ENCODE measurements at regions not wholly inside any gene's neighbourhood (a gene's known extent, or its start where the extent isn't known, plus 50 kb on each side); places are given as distances from the start of the nearest gene placed in this dataset.

GRCh38 chr2:198641161-198641560 lies 816.6 kb downstream of the SATB2 start:
- WGBS, 2 experiments (ENCODE audit: low coverage in 1 of 2, low lambda C conversion rate in 2 of 2, missing lambda C conversion rate in 2 of 2) = 40 to 43% methylated on average over 3 of the region's 3 CpGs
- peak; percentile 21 for DNase-seq
- H3K27ac ChIP-seq = no peak overlapping the region
- no peaks in the 10 kb centered on the region for H3K79me2 ChIP-seq (ENCODE audit: insufficient read depth)
- no peak for TF ChIP-seq EZH2phosphoT487 (IDR thresholded peaks at IDR 0.05; ENCODE audit: insufficient read depth, low read depth)
- no peak for TF ChIP-seq EZH2 (IDR thresholded peaks at IDR 0.05; ENCODE audit: insufficient read depth, poor library complexity, severe bottlenecking)
- H3K4me1 ChIP-seq (ENCODE audit: insufficient read depth) = 0 out of 2 replicates have a peak, but pooled peaks cover 12% of the 10 kb centered on the region
- no peak overlapping the region for H3K4me3 ChIP-seq
- no peak overlapping the region for H3K4me2 ChIP-seq (ENCODE audit: unreplicated experiment)
- H3K9ac ChIP-seq = no peak overlapping the region
- no peaks in the 10 kb centered on the region for H3K27me3 ChIP-seq (replicated peaks; ENCODE audit: insufficient read depth)
- H2AFZ ChIP-seq = peak overlapping the region; percentile 27; the same call in 1 of the 2 replicates
- 0 out of 2 replicates have a peak, but pooled peaks cover 4% of the 10 kb centered on the region for H3K9me2 ChIP-seq (ENCODE audit: insufficient read depth)
- H3K9me3 ChIP-seq (ENCODE audit: low read depth) = no peaks in the 10 kb centered on the region
- peaks cover 11% of the 10 kb centered on the region; the same call in 1 of the 2 replicates for H3F3A ChIP-seq (ENCODE audit: insufficient read depth)
- H4K20me1 ChIP-seq (ENCODE audit: insufficient read depth) = no peaks in the 10 kb centered on the region
- in situ Hi-C loops (cut with MboI) = no loop called here
- no peaks in the 10 kb centered on the region for H3K36me3 ChIP-seq (ENCODE audit: low read depth)

GRCh38 chr2:198640463-198640862 lies 817.3 kb downstream of the SATB2 start:
- H3K79me2 ChIP-seq (ENCODE audit: insufficient read depth) = no peaks in the 10 kb centered on the region
- H3K4me3 ChIP-seq = no peak overlapping the region
- H3K27ac ChIP-seq = no peak overlapping the region
- in situ Hi-C loops (cut with MboI) = no loop called here
- no peak for TF ChIP-seq EZH2 (IDR thresholded peaks at IDR 0.05; ENCODE audit: insufficient read depth, poor library complexity, severe bottlenecking)
- no peak for TF ChIP-seq EZH2phosphoT487 (IDR thresholded peaks at IDR 0.05; ENCODE audit: insufficient read depth, low read depth)
- no peaks in the 10 kb centered on the region for H4K20me1 ChIP-seq (ENCODE audit: insufficient read depth)
- WGBS, 2 experiments (ENCODE audit: low coverage in 1 of 2, low lambda C conversion rate in 2 of 2, missing lambda C conversion rate in 2 of 2) = 55 to 63% methylated on average over 2 of the region's 2 CpGs
- H3K9me3 ChIP-seq (ENCODE audit: low read depth) = no peaks in the 10 kb centered on the region
- no peak overlapping the region for H3K9ac ChIP-seq
- no peak for DNase-seq
- no peak overlapping the region for H3K4me2 ChIP-seq (ENCODE audit: unreplicated experiment)
- H3K9me2 ChIP-seq (ENCODE audit: insufficient read depth) = 0 out of 2 replicates have a peak, but pooled peaks cover 4% of the 10 kb centered on the region
- no peaks in the 10 kb centered on the region for H3K36me3 ChIP-seq (ENCODE audit: low read depth)
- H3K4me1 ChIP-seq (ENCODE audit: insufficient read depth) = 0 out of 2 replicates have a peak, but pooled peaks cover 12% of the 10 kb centered on the region
- H2AFZ ChIP-seq = peak overlapping the region; percentile 27; the same call in 1 of the 2 replicates
- peaks cover 11% of the 10 kb centered on the region; the same call in 1 of the 2 replicates for H3F3A ChIP-seq (ENCODE audit: insufficient read depth)
- H3K27me3 ChIP-seq (replicated peaks; ENCODE audit: insufficient read depth) = no peaks in the 10 kb centered on the region

GRCh38 chr2:198639580-198639979 lies 818.2 kb downstream of the SATB2 start:
- Histone ChIP-seq H3K4me3 (no peak overlapping the region), H3K27me3 (replicated peaks; ENCODE audit: insufficient read depth) (no peaks in the 10 kb centered on the region), H4K20me1 (ENCODE audit: insufficient read depth) (no peaks in the 10 kb centered on the region), H3K4me2 (ENCODE audit: unreplicated experiment) (no peak overlapping the region), H3K36me3 (ENCODE audit: low read depth) (no peaks in the 10 kb centered on the region), H3K4me1 (ENCODE audit: insufficient read depth) (0 out of 2 replicates have a peak, but pooled peaks cover 12% of the 10 kb centered on the region), H3K79me2 (ENCODE audit: insufficient read depth) (no peaks in the 10 kb centered on the region), H3K27ac (no peak overlapping the region), H3F3A (ENCODE audit: insufficient read depth) (peaks cover 11% of the 10 kb centered on the region; the same call in 1 of the 2 replicates), H3K9ac (no peak overlapping the region), H3K9me2 (ENCODE audit: insufficient read depth) (0 out of 2 replicates have a peak, but pooled peaks cover 4% of the 10 kb centered on the region), H2AFZ (no peak overlapping the region), H3K9me3 (ENCODE audit: low read depth) (no peaks in the 10 kb centered on the region)
- TF ChIP-seq EZH2 (IDR thresholded peaks at IDR 0.05; ENCODE audit: insufficient read depth, poor library complexity, severe bottlenecking) (no peak), EZH2phosphoT487 (IDR thresholded peaks at IDR 0.05; ENCODE audit: insufficient read depth, low read depth) (no peak)
- DNase-seq = peak; percentile 33
- WGBS, 2 experiments (ENCODE audit: low coverage in 1 of 2, low lambda C conversion rate in 2 of 2, missing lambda C conversion rate in 2 of 2) = 7 to 20% methylated on average over 1 of the region's 1 CpG
- in situ Hi-C loops (cut with MboI) = no loop called here

GRCh38 chr2:198638577-198638976 lies 819.2 kb downstream of the SATB2 start:
- Histone ChIP-seq H3K4me1 (ENCODE audit: insufficient read depth) (0 out of 2 replicates have a peak, but pooled peaks cover 12% of the 10 kb centered on the region), H3K9me2 (ENCODE audit: insufficient read depth) (0 out of 2 replicates have a peak, but pooled peaks cover 4% of the 10 kb centered on the region), H3K4me2 (ENCODE audit: unreplicated experiment) (no peak overlapping the region), H3K36me3 (ENCODE audit: low read depth) (no peaks in the 10 kb centered on the region), H3K4me3 (no peak overlapping the region), H2AFZ (peak overlapping the region; percentile 37; the same call in 1 of the 2 replicates), H3K27me3 (replicated peaks; ENCODE audit: insufficient read depth) (no peaks in the 10 kb centered on the region), H4K20me1 (ENCODE audit: insufficient read depth) (no peaks in the 10 kb centered on the region), H3K79me2 (ENCODE audit: insufficient read depth) (no peaks in the 10 kb centered on the region), H3K9me3 (ENCODE audit: low read depth) (no peaks in the 10 kb centered on the region), H3K9ac (no peak overlapping the region), H3F3A (ENCODE audit: insufficient read depth) (peaks cover 11% of the 10 kb centered on the region; the same call in 1 of the 2 replicates), H3K27ac (no peak overlapping the region)
- 17 to 24% methylated on average over 3 of the region's 3 CpGs for WGBS, 2 experiments (ENCODE audit: low coverage in 1 of 2, low lambda C conversion rate in 2 of 2, missing lambda C conversion rate in 2 of 2)
- in situ Hi-C loops (cut with MboI) = no loop called here
- DNase-seq = peak; percentile 54
- no peak for TF ChIP-seq EZH2 (IDR thresholded peaks at IDR 0.05; ENCODE audit: insufficient read depth, poor library complexity, severe bottlenecking)
